NT2/D1 (cell line): ENCODE measurements at regions not wholly inside any gene's neighbourhood (a gene's known extent, or its start where the extent isn't known, plus 50 kb on each side); places are given as distances from the start of the nearest gene placed in this dataset.

Experiments used
- SUZ12 ChIP-seq: IDR thresholded peaks from 2 replicates; pipeline ENCODE4 v1.6.1; 2011; ENCODE audit not compliant: insufficient read length, insufficient read depth; ENCODE audit errors: extremely low read depth
- YY1 ChIP-seq: IDR thresholded peaks from 2 replicates; pipeline ENCODE4 v1.6.1; 2011; ENCODE audit not compliant: insufficient read length, insufficient read depth

- TF ChIP-seq YY1: no peak
- TF ChIP-seq SUZ12: no peak
Measured at GRCh38 chr5:136703706-136704105, 338.4 kb upstream of the TRPC7 start.
